H1 (cell line): ENCODE measurements at regions not wholly inside any gene's neighbourhood (a gene's known extent, or its start where the extent isn't known, plus 50 kb on each side); places are given as distances from the start of the nearest gene placed in this dataset.

Experiments
- CTCF ChIA-PET: fragments of 300-600 bp; sonication (Branson Sonifier 250); formaldehyde crosslinking; loops from one replicate; lab custom pipeline; 2021; ENCODE audit not compliant: partially characterized antibody; lab: Charles Lee
- POLR2A ChIA-PET: fragments of 300-600 bp; sonication (Branson Sonifier 250); formaldehyde crosslinking; loops from one replicate; lab custom pipeline; 2021; ENCODE audit warnings: inconsistent platforms; ENCODE audit not compliant: partially characterized antibody; lab: Charles Lee
- DNase-seq, 2 experiments: peaks; one replicate each; pipeline versions ENCODE4 v3.0.0 to v3.0.0-alpha.2; 2010 to 2022; ENCODE audit warnings: low spot score in 2 of 2, low read depth in 1 of 2, mixed read lengths in 1 of 2
- FAIRE-seq: peaks from 2 replicates; lab custom pipeline; 2011; peaks lifted over from hg19 to GRCh38; lab: Jason Lieb, UNC
- H2AFZ ChIP-seq: 2 replicates; pipeline ENCODE4 v1.8.1; 2012; ENCODE audit warnings: low read length, inconsistent platforms
- H2AK5ac ChIP-seq: 2 replicates; pipeline ENCODE4 v1.6.1; 2013; ENCODE audit warnings: low read depth, low read length
- H2BK120ac ChIP-seq: replicated peaks from 2 replicates; pipeline ENCODE3; 2013; ENCODE audit warnings: low read depth, low read length, inconsistent platforms
- H2BK12ac ChIP-seq: 2 replicates; pipeline ENCODE4 v1.6.1; 2013; ENCODE audit warnings: low read depth, low read length
- H2BK15ac ChIP-seq: 2 replicates; pipeline ENCODE4 v1.6.1; 2013; ENCODE audit warnings: low read length
- H2BK20ac ChIP-seq: 2 replicates; pipeline ENCODE4 v1.6.1; 2013; ENCODE audit warnings: low read length
- H2BK5ac ChIP-seq: 2 replicates; pipeline ENCODE4 v1.6.1; 2013; ENCODE audit warnings: low read depth, low read length
- H3K14ac ChIP-seq: 2 replicates; pipeline ENCODE4 v1.6.1; 2013; ENCODE audit warnings: inconsistent platforms; ENCODE audit not compliant: insufficient read length
- H3K18ac ChIP-seq: 2 replicates; pipeline ENCODE4 v1.6.1; 2013; ENCODE audit warnings: low read length; ENCODE audit errors: extremely low read depth
- H3K23ac ChIP-seq: 2 replicates; pipeline ENCODE4 v1.6.1; 2013; ENCODE audit warnings: inconsistent platforms; ENCODE audit not compliant: insufficient read length
- H3K23me2 ChIP-seq: 2 replicates; pipeline ENCODE4 v1.6.1; 2013; ENCODE audit warnings: low read depth, low read length
- H3K27ac ChIP-seq: 2 replicates; pipeline ENCODE4 v1.6.1; 2011; ENCODE audit warnings: low read depth, low read length, inconsistent platforms
- H3K27me3 ChIP-seq, 4 experiments: replicated peaks in 1 of 4; 1 replicate in 1 of 4; 2 replicates in 3 of 4; pipeline versions ENCODE4 v1.6.1 to v1.8.1; 2011 to 2013; ENCODE audit warnings: low read length in 3 of 4, mild to moderate bottlenecking in 3 of 4, inconsistent platforms in 2 of 4, mixed read lengths in 2 of 4, moderate library complexity in 1 of 4; ENCODE audit not compliant: control insufficient read depth in 3 of 4, insufficient read depth in 3 of 4; ENCODE audit errors: extremely low read depth in 1 of 4
- H3K36me3 ChIP-seq, 4 experiments: 2 replicates each; pipeline versions ENCODE4 v1.6.1 to v1.8.1; 2011 to 2013; ENCODE audit warnings: mild to moderate bottlenecking in 4 of 4, low read length in 3 of 4, moderate library complexity in 2 of 4, control low read depth in 1 of 4, inconsistent platforms in 1 of 4; ENCODE audit not compliant: insufficient read depth in 4 of 4, control insufficient read depth in 2 of 4
- H3K4ac ChIP-seq: replicated peaks from 2 replicates; pipeline ENCODE3; 2013; ENCODE audit warnings: low read length, low read depth, mixed read lengths, inconsistent platforms; ENCODE audit not compliant: insufficient read length
- H3K4me1 ChIP-seq, 4 experiments: replicated peaks in 1 of 4; 1 replicate in 1 of 4; 2 replicates in 3 of 4; pipeline versions ENCODE4 v1.6.1 to v1.8.1; 2011 to 2013; ENCODE audit warnings: low read length in 3 of 4, inconsistent platforms in 2 of 4, mixed read lengths in 1 of 4; ENCODE audit not compliant: insufficient read depth in 4 of 4, control insufficient read depth in 3 of 4
- H3K4me2 ChIP-seq, 2 experiments: 2 replicates each; pipeline versions ENCODE4 v1.6.1 to v1.8.1; 2011 to 2013; ENCODE audit warnings: low read depth in 2 of 2, low read length in 2 of 2, control low read depth in 1 of 2, inconsistent platforms in 1 of 2, mild to moderate bottlenecking in 1 of 2; ENCODE audit not compliant: insufficient read depth in 1 of 2
- H3K4me3 ChIP-seq, 4 experiments: fragments of 200-600, 300-600 bp in 1 of 4; sonication (generic), shearing (Covaris generic), sonication (Bioruptor Twin) in 1 of 4; 2 replicates each; pipeline versions ENCODE4 v1.5.1 to v1.8.1; 2011 to 2016; ENCODE audit warnings: low read length in 4 of 4, low read depth in 3 of 4, control low read depth in 2 of 4, inconsistent platforms in 2 of 4, mild to moderate bottlenecking in 2 of 4, mixed read lengths in 1 of 4, moderate library complexity in 1 of 4; ENCODE audit not compliant: insufficient read depth in 2 of 4; ENCODE audit errors: extremely low read depth in 1 of 4
- H3K56ac ChIP-seq: replicated peaks from 2 replicates; pipeline ENCODE3; 2013; ENCODE audit warnings: low read depth, mild to moderate bottlenecking, mixed read lengths, low read length, inconsistent platforms; ENCODE audit not compliant: insufficient read length
- H3K79me1 ChIP-seq: 2 replicates; pipeline ENCODE4 v1.6.1; 2013; ENCODE audit warnings: low read depth, low read length, control low read depth
- H3K79me2 ChIP-seq, 2 experiments: 2 replicates each; pipeline versions ENCODE4 v1.6.1 to v1.8.1; 2012 to 2013; ENCODE audit warnings: low read length in 2 of 2, mild to moderate bottlenecking in 2 of 2, inconsistent platforms in 1 of 2; ENCODE audit not compliant: insufficient read depth in 2 of 2, control insufficient read depth in 1 of 2
- H3K9ac ChIP-seq, 4 experiments: replicated peaks in 1 of 4; 1 replicate in 1 of 4; 2 replicates in 3 of 4; pipeline versions ENCODE4 v1.6.1 to v1.8.1; 2011 to 2013; ENCODE audit warnings: low read depth in 3 of 4, low read length in 3 of 4, control low read depth in 2 of 4, mild to moderate bottlenecking in 2 of 4, moderate library complexity in 2 of 4, inconsistent platforms in 1 of 4; ENCODE audit errors: extremely low read depth in 1 of 4
- H3K9me3 ChIP-seq, 2 experiments: 2 replicates each; pipeline versions ENCODE4 v1.6.1 to v1.8.1; 2012 to 2013; ENCODE audit warnings: mild to moderate bottlenecking in 2 of 2, moderate library complexity in 2 of 2, control low read depth in 1 of 2, inconsistent platforms in 1 of 2, low read depth in 1 of 2, low read length in 1 of 2, mixed read lengths in 1 of 2; ENCODE audit not compliant: insufficient read depth in 2 of 2
- H4K20me1 ChIP-seq, 2 experiments: replicated peaks in 1 of 2; 2 replicates each; pipeline versions ENCODE3 to v1.8.1; 2011 to 2013; ENCODE audit warnings: inconsistent platforms in 2 of 2, low read length in 2 of 2, mild to moderate bottlenecking in 1 of 2; ENCODE audit not compliant: insufficient read depth in 2 of 2, control insufficient read depth in 1 of 2
- H4K5ac ChIP-seq: 2 replicates; pipeline ENCODE4 v1.6.1; 2013; ENCODE audit warnings: low read length, low read depth, mixed read lengths, inconsistent platforms; ENCODE audit not compliant: insufficient read length
- H4K8ac ChIP-seq: 2 replicates; pipeline ENCODE4 v1.8.0; 2013; ENCODE audit warnings: mild to moderate bottlenecking, moderate library complexity, low read length, inconsistent platforms; ENCODE audit not compliant: insufficient read depth; ENCODE audit errors: extremely low read depth
- H4K91ac ChIP-seq: replicated peaks from 2 replicates; pipeline ENCODE3; 2013; ENCODE audit warnings: low read length, mixed read lengths, inconsistent platforms; ENCODE audit not compliant: insufficient read length
- CHD1 ChIP-seq: IDR thresholded peaks from 2 replicates; pipeline ENCODE4 v1.6.1; 2012; ENCODE audit warnings: low read depth, low read length, improper control_type of control experiment
- EP300 ChIP-seq, 2 experiments: IDR thresholded peaks; 1 replicate in 1 of 2; 2 replicates in 1 of 2; pipeline ENCODE4 v1.6.1; 2011 to 2012; ENCODE audit warnings: low read depth in 2 of 2, low read length in 2 of 2, mild to moderate bottlenecking in 2 of 2, borderline replicate concordance in 1 of 2, inconsistent platforms in 1 of 2, moderate library complexity in 1 of 2
- KDM5A ChIP-seq: fragments of 200-600 bp; IDR thresholded peaks from 2 replicates; pipeline ENCODE4 v1.7.1; 2012; ENCODE audit warnings: mild to moderate bottlenecking, low read length, inconsistent platforms, mixed read lengths
- RAD21 ChIP-seq, 2 experiments: IDR thresholded peaks in 1 of 2; conservative IDR thresholded peaks in 1 of 2; 2 replicates each; pipeline ENCODE4 v1.6.1; 2011; ENCODE audit warnings: low read depth in 2 of 2, low read length in 2 of 2, improper control_type of control experiment in 1 of 2, inconsistent platforms in 1 of 2, mild to moderate bottlenecking in 1 of 2, moderate library complexity in 1 of 2
- SIRT6 ChIP-seq: IDR thresholded peaks from one replicate; pipeline ENCODE4 v1.7.1; 2012; ENCODE audit warnings: low read length, inconsistent platforms
- TEAD4 ChIP-seq: IDR thresholded peaks from 2 replicates; pipeline ENCODE4 v1.6.1; 2012; ENCODE audit warnings: low read depth, low read length, inconsistent platforms, mixed read lengths
- WGBS, 2 experiments: shearing (Covaris generic) in 1 of 2; methylation state at CpG; one replicate each; pipeline versions ENCODE4 v1.1.6 to v1.1.7; 2013 to 2015; ENCODE audit warnings: low lambda C conversion rate in 2 of 2, mixed read lengths in 2 of 2, inconsistent platforms in 1 of 2, low coverage in 1 of 2, missing lambda C conversion rate in 1 of 2; ENCODE audit not compliant: insufficient replicate concordance in 2 of 2, insufficient coverage in 1 of 2, insufficient read length in 1 of 2; ENCODE audit errors: extremely low coverage in 1 of 2, missing lambda C conversion rate in 1 of 2; 5-methylcytosine and 5-hydroxymethylcytosine counted together

GRCh38 chr1:199319341-199319740 is 680.5 kb downstream of the PTPRC start:
- Histone ChIP-seq H4K91ac (no peak overlapping the region), H3K79me1 (no peaks in the 10 kb centered on the region), H3K27me3 (no peaks in the 10 kb centered on the region), H3K4ac (no peak overlapping the region), H2BK12ac (no peak overlapping the region), H4K5ac (no peak overlapping the region)
- no peak for TF ChIP-seq CHD1
- no peak for TF ChIP-seq TEAD4
- TF ChIP-seq SIRT6: no peak
- TF ChIP-seq EP300 (IDR thresholded peaks at IDR 0.05; ENCODE audit: borderline replicate concordance in 1 of 2, low read depth in 2 of 2, low read length in 2 of 2): no peak
- no peak for TF ChIP-seq KDM5A
- TF ChIP-seq RAD21 (IDR thresholded peaks at IDR 0.05 in 1 of 2, conservative IDR thresholded peaks at IDR 0.05 in 1 of 2; ENCODE audit: low read depth in 2 of 2, low read length in 2 of 2): no peak
- TF ChIP-seq, all 59 proteins: peak for 0
- no peak overlapping the region for H2BK20ac ChIP-seq
- H4K20me1 ChIP-seq: no peaks in the 10 kb centered on the region
- no peak overlapping the region for H2BK120ac ChIP-seq
- WGBS, 2 experiments: 97% methylated on average over 3 of the region's 3 CpGs; no CpG with 5 or more reads in 1 of the 2 experiments
- no peak overlapping the region for H3K4me2 ChIP-seq
- no peak overlapping the region for H3K14ac ChIP-seq
- no peaks in the 10 kb centered on the region for H3K36me3 ChIP-seq
- no peak for FAIRE-seq
- no peak overlapping the region for H2BK15ac ChIP-seq
- H3K9me3 ChIP-seq: no peaks in the 10 kb centered on the region
- H3K4me3 ChIP-seq: no peak overlapping the region
- H2AFZ ChIP-seq: no peak overlapping the region
- H3K27ac ChIP-seq: no peak overlapping the region
- H3K4me1 ChIP-seq: peaks cover 0 to 5% (median 1%) of the 10 kb centered on the region in 4 experiments; a peak in 3 of 7 replicates
- no peak overlapping the region for H3K56ac ChIP-seq
- H4K8ac ChIP-seq: no peak overlapping the region
- CTCF ChIA-PET: no interaction called here
- H2BK5ac ChIP-seq: no peak overlapping the region
- no peak overlapping the region for H2AK5ac ChIP-seq
- no peak overlapping the region for H3K23ac ChIP-seq
- POLR2A ChIA-PET: no interaction called here
- no peak overlapping the region for H3K9ac ChIP-seq
- no peaks in the 10 kb centered on the region for H3K23me2 ChIP-seq
- H3K79me2 ChIP-seq: no peaks in the 10 kb centered on the region
- H3K18ac ChIP-seq: no peak overlapping the region
- DNase-seq: no peak
